Stimulated activated CD4-positive, alpha-beta T cell treated with anti-CD3 and anti-CD28 coated beads, Interleukin-2, amount 100 ng/mL, for 24 hours (primary cell): ENCODE measurements at regions not wholly inside any gene's neighbourhood (a gene's known extent, or its start where the extent isn't known, plus 50 kb on each side); places are given as distances from the start of the nearest gene placed in this dataset.

Experiments used
- DNase-seq, 2 donors: peaks; one replicate each; pipeline ENCODE4 v3.0.0-alpha.2; 2020

DNA sequence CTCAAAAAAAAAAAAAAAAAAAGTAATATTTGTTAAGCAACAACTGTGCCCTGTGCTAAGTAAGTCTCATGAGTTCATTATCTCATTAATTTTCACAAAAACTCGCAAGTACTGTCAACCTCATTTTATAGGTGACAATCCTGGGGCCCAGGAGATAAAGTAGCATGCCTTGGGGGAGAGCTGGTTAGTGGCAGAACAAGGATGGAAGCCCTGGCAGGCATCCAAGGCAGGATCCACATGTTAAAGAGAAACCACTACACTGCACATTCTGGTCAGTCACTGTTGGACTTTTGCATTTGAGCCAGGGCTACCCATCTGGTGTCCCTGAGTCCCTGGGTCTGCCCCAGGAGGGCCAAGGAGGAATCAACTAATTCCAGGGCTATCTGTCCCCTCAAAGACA, 54.6 kb downstream of the ZFP36L2 start:
- DNase-seq: no peak

DNA sequence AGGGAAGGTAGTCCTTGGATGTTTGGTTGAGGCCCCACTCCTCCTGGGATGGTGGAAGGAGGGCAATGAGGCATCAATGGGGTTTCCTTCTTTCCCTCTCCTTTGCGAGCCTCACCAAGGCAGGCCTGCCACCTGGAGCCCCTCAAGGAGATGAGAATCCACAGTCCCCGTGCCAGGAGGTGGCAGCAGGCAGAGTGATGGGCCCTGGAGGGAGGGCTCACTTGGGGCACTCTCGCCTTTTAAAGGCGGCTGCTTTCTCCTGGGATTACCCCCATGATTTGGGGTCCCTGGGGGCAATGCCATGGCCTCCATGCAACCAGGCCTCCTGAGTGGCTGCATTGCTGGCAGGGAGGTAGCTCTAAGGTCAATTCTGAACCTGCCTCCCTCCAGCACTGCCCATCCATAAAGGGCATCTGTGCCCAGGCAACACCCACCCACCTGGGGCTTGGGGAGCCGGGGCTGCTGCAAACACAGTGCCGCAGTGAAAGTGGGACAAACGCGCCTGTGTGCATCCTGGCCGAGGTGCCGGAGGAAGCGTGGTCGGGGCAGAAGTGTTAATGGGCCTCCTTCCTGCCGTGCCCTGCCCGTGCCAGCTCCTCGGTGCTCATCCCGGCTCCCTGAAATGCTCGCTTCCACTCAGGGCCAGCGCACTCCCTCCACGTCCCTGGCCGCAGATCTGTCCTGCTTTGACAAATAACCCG, 55.9 kb downstream of the ZFP36L2 start:
- no peak for DNase-seq

DNA sequence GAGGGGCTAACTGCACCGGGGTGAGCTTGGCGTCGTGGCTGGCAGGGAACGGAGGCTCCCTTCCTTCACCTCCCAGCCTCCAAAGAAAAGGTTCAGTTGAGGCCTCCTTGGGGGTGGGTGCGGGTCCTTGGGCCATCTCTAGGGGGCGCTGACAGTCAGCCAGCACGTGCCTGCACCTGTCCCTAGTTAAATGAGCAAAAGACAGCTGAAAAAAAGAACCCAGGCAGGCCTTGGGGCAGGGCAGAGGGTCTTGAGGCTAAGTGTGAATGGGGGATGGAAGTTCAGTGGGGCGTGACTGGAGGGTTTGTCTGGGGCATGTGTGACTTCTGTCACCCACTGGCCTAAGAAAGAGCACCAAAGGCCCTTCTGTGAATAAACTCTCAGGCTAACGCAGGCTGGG, 56.4 kb downstream of the ZFP36L2 start:
- peak; percentile 73 to 75 for DNase-seq

DNA sequence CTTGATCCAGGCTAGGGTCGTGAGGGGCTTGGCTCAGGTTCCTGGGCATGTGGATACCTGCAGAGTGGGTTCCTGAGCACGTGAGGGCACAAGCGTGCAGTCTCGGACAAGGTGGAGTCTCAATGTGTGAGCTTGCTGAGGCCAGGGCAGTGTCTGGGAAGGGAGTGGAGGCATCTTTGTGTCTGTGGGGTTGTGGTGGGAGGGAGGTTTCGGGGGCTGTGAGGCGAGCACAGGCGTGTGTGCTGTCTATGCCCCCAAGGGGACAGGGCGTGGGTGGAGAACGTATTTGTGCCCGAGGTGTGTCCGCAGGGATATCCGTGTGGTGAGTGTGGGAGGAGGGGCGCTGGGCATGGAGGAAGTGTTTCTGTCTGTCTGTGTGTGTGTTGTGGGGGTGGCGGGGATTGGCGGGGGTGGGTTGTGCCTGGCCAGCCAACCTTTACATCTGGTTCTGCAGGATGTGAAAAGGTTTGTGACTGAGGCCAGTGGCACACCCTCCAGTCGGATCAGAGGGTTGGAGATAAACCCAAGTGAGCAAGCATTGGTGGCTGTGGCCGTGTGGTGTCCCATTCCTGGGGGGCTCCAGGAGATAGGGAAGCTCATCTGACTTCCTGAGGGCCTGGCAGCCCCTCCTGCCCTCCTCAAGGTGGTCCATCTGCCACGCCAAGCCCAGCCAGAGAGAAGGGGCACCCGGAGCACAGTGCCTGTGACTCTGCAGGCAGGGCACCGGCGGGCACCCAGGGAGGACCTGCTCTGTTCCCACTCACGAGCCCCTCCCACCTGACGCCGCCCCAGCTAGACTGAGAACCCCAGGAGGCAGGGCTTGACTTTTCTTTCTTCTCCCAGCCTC, 57.1 kb downstream of the ZFP36L2 start:
- no peak for DNase-seq

DNA sequence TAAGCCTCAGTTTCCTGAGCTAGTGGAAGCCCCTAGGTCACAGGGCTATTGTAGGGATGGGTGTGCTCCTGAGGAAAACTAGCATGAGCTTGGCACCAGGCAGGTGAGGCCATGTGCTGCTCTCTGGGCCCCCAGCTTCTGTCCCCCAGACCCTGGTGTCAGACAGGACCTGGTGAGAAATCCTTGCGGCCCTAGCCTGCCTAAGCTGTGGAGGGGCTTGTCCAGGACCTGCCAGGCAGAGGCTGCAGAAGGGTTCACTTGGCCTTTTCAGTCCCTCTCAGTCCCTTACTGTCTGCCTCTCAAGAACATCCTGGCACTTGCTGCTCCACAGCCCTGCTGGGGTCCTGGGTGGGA, 58.4 kb downstream of the ZFP36L2 start:
- no peak for DNase-seq

DNA sequence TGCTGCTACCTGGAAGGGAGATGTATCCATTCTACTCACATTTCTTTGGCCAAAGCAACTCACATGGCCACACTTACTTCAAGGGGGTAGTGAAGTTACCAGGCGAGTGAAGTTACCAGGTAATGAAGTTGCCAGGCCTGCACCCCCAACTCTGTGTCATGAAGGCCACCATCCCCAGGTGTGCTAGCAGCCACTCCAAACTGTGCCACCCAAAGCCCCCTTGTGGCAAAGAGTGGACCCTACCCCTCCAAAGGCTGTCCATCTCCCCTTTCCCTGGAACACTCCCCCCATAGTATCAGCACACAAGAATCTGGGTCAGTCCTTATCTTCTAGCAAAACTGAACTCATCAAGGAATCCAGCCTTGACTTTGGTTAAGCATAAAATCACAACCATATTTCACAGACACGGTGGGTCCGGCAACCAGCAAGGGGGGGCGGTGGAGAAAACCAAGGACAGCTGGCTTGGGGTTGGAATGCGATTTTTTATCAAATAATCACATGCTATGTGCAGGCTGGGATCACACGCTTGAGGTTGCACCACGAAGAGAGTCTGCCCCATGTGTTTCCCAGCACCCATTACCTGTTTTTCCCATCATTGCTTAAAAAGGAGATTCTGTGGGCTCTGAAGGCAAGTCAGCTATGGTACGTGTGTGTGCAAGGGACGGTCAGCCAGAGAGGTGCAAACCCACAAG, 60.9 kb downstream of the ZFP36L2 start:
- DNase-seq: no peak

DNA sequence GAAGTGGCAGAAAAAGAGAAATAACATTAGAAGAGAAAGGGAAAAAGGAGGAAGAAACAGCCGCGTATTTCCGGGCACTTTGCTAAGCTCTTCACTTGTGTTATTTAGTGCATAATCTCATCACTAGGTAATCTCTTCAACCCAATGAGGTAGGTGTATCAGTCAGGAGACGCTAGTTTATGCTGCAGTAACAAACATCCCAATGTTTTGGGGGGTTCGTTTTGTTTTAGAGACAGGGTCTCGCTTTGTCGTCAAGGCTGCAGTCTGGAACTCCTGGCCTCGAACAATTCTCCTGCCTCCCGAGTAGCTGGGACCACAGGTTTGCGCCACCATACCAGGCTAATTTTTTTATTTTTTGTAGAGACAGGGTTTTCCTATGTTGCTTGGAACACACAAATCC, 61.7 kb downstream of the ZFP36L2 start:
- DNase-seq: no peak

DNA sequence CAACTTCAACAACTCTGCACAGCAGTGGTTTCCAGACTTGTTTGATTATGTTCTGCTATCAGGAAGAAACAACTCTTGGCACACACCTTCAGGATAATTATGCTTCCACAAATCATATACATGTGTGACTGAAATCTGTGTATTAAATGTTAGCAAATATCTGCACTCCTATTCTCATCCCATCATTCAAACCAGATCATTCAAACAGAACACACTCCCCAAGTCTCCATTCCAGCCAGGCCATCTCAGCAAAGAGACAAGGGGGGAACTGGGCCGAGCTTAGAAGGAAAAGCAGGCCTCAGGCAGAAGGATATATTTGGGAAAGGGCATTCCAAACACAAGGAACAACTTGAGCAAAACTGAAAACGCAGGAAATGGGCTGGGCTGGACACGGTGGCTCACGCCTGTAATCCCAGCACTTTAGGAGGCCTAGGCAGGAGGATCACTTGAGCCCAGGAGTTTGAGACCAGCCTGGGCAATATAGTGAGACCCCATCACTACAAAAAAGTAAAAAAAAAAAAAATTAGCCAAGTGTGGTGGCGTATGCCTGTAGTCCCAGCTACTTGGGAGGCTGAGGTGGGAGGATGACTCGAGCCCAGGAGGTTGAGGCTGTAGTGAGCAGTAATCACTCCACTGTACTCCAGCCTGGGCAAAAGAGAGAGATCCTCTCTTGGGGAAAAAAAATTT, 62.7 kb downstream of the ZFP36L2 start:
- no peak for DNase-seq

DNA sequence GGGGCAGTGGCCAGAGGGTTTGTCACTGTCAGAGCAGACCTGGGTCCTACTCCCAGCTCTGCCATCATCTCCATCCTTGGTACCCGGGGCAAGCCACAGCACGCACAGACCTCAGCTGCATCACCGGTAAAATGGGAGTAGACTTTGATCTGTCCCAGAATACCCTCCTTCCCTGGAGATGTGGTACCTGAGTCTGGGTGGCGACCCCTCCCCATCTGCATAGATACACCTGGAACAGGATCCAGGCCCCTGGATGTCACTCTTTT, 64.0 kb downstream of the ZFP36L2 start:
- no peak for DNase-seq

DNA sequence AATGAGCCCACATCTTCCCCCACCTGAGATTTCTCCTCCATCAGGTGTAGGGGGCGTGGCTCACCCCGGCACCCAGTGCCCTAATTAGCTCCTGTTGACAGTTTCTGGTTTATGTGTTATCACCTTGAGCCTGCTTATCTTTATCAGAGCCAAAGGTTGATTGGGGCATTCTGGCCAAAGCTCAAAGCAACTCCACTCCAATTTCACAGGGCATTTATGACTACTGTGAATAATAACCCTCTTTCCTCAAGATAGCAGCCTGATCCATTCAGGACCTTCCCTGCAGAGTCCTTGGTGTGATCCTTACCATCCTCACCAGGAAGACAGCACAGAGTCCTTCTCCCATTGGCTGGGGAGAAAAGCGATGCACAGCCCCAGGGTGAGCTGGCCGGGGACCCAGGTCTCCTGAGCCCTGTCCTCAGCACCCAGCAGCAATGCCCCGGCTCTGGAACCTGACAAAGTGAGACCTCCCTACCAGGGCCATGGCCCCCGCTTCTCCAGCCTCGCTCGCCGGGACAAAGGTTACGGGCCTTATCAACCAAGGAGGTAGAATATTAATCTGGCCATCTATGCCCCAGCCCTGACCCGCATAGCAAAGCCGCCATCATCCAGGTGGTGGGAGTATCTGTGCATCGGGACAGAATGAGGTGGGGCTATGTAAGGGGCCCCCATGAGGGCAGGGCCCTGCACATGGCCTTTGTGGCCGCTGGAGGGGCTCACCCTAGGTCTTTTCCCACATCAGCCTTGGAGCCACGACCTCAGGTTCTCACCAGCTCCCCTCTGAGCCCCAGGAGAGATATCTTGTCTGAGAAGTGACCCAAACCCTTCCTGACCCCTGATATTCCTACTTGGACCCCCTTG, 64.5 kb downstream of the ZFP36L2 start:
- no peak for DNase-seq

DNA sequence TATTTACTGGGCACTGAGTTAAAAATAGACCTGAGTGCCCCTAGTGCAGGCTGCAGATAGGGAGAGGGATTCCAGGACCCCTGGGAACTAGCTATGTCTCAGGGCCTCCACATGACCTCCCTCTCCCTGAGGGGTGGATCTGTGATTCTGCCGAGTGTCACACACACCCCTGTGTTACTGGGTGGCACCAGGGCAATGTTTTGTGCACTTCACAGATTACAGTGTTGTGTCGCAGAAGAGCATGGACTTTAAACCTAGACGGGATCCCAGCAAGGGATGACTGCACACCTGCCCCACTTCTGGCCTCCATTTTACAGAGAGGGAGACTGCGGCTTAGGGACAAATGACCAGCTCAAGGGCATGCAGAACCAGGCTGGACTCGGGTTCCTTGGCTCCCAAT, 65.6 kb downstream of the ZFP36L2 start:
- DNase-seq: no peak

DNA sequence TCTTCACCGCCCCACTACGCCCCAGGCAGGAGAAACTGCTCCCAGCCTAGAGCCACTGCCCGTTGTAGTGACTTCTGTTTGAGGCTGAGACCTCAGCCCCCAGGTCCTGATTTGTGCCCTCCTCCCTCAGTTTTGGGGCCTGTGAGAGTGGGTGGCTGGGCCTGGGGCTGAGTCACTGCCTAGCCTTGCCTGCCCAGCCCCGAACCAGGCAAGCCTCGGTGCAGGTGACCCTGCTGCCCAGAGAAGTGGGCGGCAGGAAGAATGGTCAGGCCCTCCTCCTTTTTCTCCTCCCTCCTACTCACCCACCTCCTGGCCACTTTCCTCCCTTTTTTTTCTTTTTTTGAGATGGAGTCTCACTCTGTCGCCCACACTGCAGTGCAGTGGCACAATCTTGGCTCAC, 66.6 kb downstream of the ZFP36L2 start:
- DNase-seq: no peak

DNA sequence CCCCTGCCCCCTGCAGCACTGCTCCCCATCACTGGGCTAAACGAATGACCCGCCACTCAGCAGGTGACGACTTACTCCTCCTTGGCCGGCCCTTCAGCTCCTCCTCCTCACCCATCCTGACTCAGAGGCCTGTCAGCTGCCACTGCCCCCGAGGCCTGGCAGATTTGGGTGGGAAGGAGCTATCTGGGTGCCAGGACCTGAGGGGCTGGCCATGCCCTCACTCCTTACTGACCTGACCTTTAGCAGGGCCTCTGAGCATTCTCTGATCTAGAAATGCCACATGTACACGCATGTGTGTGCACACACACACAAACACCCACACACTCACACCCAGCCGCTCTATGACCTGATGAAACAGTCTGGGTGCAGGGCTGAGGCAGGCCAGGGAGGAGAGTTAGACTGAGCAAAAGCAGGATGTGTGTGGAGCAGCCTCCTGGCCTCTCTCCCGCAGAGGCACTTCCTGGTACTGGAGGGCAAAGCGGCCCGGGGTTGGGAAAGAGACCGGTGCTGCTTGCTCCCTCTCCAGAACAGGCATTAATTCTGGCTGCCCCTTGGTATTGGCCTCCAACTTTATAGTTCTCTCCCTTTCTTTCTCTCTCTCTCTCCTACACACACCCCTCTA, 68.0 kb downstream of the ZFP36L2 start:
- peak; percentile 59 to 63 for DNase-seq

DNA sequence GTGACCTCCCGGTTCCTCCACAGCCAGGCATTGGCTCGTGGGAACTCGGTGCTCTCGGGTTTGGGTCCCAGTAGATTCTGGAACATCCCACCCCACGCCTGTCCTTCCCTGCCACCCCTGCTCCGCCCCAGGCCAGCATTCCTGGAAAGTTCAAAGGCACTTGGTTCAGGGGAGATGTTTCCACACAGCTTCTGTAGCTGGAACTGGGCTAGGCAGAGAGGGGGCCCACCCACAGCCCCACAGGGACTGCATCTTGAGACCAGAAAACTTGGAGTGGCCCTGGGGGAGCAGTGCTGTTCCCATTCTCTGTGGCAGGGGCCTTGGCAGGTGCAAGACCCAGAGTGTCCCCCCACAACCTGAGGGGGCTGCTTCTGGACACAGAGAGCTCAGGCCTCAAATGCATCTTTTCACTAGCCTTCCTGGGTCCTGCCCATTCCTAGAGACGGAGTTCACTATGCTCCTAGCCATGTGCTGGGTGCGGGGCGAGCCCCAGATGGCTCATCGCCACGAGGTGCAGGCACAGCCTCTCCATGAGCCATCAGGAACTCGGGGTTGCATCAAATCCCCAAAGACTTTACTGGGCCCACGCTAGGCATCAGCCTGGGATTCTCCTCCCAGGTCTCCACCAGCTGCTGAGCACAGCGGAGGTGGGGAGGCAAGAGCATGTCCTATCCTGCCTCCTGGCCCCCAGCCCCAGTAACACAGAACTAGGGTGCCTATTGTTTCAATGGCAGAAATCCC, 68.7 kb downstream of the ZFP36L2 start:
- DNase-seq: no peak

DNA sequence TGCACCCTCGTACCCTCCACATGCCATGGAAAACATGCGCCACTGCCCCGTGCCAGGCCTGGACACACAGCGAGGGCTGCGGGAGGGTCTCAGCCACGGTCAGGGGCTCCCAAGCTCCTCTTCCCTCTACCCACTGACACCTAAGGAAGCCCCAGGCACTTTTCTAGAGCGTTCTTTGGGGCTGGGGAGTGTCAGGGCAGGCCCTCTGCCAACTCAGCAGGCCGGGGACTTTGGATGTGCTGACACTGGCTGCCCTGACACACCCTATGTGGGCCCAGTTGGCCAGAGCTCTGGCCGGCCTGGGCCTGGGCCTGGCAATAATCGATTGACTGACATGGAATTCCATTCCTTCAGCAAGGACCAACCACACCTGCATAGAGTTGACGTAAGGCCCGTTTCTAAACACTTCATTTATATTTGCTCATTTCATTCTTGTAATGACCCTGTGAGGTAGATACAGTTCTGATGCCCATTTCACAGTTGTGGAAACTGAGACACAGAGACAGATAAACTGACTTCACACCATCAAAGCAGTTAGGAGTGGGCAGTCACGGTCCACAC, 70.5 kb downstream of the ZFP36L2 start:
- DNase-seq: no peak

DNA sequence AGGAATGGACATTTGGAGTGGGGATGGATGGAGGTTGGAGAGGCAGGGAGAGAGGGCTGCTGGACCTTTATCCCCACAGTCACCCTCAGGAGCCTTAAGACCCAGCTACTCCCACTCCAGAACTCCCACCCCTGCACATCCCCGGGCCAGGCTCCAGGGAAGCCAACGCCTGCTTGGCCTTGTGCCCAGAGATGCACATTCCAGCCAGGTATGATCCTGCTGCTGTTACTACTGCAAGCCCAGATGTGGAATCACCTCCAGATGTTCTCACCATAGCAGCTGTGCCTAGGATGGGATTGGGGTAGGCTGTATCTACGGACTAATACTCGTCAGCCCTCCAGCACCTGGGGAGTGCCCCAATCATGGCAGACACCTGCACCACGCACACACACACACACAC, 71.7 kb downstream of the ZFP36L2 start:
- no peak for DNase-seq

DNA sequence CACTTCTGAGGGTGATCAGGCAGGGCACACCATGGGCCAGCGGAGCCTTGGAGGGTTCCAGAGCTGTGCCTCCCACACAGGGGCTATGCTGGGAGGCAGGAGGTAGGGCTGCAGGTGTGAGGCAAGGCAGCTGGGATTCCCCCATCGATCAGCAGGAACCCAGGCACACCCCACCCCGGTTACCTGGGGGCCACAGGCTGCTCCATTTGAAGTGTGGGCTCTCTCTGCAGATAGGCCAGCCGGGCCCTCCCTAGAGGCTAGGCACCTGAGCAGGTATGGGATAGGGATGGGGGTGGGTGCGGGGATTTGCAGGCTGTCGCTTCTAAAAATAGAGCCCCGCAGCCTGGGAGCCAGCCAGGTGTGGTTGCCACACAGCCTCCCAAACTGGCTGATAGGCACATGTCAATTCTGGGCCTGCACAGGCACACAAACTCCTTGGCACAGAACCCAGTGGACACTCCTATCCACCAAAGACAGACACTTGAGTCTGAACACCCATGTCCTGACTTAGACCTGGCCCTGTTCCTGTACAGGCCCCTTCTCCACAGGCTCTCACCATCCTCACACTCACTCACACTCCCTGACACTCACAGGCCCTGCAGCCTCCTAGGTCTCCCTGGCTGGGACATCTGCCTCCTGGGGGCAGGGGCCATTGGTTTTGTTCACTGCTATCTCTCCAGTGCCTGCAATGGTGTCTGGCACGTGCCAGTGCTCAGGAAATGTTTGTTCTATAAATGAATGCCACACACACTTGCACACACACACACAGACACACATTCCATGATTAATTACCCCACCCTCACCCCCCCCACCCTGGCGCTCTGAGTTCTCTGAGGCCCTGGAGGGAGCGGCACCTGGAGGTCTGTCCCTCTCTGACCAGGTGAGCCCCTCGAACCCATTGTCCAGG, 73.4 kb downstream of the ZFP36L2 start:
- no peak for DNase-seq

DNA sequence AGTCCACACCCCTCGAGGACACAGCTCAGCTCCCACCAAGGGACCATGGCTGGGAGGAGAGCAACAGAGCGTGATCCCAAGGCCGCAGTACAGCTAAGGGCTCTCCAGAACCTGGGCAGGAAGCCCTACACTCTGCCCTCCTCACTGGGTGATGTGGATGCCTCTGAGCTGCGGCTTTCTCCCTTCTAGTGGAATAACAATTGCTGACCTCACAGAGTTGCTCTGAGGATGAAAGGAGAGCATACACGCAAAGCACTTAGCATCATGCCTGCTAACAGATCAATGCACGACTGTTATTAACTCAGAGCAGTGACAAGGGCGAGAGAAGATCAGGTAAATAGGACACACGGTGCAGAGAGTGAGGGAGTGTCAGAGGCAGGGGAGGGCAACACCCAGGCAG, 74.2 kb downstream of the ZFP36L2 start:
- no peak for DNase-seq

DNA sequence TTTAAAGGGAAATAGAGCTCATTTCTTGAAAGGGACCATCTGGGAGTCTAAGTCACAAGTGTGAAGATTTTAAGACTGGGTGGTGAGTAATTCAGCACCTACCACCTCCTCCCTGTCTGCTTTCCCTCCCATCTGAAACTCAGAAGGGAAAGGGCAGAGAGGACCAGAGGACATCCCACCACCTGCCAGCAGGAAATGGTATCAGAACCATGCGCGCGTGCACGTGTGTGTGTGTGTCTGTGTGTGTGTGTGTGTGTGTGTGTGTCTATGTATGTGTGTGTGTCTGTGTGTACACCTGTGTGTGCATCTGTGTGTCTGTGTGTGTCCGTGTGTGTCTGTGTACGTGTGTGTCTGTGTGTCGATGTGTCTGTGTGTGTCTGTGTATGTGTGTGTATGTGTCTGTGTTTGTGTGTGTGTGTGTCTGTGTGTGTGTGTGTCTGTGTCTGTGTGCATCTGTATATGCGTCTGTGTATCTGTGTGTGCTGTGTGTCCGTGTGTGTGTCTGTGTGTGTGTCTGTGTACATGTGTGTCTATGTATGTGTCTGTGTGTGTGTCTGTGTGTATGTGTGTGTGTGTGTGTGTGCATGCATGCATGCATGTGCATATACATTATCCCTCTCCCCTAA, 76.8 kb downstream of the ZFP36L2 start:
- peak; percentile 63 to 68 for DNase-seq

DNA sequence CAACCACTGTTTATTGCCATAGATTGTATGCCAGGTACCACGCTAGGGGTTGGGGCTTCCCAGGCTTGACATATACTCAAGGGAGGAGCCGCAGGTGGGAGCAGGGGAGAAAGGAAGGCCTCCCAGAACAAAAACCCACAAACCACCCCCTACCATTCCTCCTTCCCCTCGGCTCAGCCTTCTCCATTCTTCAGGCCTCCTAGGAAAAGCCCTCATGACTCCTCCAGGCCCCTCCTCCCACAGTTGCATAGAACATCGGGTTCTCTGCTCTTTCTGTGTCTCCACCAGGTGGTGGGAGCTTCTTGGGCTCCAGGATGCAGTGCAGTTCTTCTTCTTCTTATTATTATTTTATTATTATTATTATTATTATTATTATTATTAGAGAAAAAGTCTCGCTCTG, 80.3 kb downstream of the ZFP36L2 start:
- no peak for DNase-seq
